ENCODE measurements at regions not wholly inside any gene's neighbourhood (a gene's known extent, or its start where the extent isn't known, plus 50 kb on each side); places are given as distances from the start of the nearest gene placed in this dataset.

DNA sequence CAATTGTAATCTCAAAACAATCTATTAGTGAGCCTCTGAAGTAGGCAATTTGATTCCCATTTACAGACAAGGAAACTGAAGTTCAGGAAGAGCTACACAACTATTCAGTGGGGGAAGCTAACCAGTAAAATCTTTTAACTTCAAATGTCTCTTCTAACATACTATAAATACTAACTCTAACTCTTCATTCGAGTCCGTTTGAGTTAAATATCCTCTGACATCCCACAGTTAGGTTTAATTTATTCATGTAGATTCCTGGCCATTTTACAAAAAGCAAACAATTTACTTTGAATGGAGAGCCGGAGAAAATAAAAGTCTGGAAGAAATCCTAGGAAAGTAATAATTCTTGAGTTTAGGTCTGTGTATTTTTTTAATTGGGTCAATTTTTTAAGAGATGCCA lies 64.7 kb downstream of the HYCC1 start:
- Histone ChIP-seq H3K36me3 (peaks cover 0 to 10% of the 10 kb centered on the region in 2 donors), H3K9me3 (no peaks in the 10 kb centered on the region), H3K27me3 (no peaks in the 10 kb centered on the region), H3K27ac (no peak overlapping the region), H3K4me1 (no peaks in the 10 kb centered on the region), H3K4me3 (no peak overlapping the region)
- no peak for ATAC-seq
- 36 to 43% methylated on average over 3 of the region's 3 CpGs for WGBS, 2 donors (ENCODE audit: low coverage in 1 of 2)
- no peak for TF ChIP-seq EP300 (IDR thresholded peaks at IDR 0.05)
- no peak for TF ChIP-seq POLR2A (IDR thresholded peaks at IDR 0.05)
- TF ChIP-seq, protein P1, sequence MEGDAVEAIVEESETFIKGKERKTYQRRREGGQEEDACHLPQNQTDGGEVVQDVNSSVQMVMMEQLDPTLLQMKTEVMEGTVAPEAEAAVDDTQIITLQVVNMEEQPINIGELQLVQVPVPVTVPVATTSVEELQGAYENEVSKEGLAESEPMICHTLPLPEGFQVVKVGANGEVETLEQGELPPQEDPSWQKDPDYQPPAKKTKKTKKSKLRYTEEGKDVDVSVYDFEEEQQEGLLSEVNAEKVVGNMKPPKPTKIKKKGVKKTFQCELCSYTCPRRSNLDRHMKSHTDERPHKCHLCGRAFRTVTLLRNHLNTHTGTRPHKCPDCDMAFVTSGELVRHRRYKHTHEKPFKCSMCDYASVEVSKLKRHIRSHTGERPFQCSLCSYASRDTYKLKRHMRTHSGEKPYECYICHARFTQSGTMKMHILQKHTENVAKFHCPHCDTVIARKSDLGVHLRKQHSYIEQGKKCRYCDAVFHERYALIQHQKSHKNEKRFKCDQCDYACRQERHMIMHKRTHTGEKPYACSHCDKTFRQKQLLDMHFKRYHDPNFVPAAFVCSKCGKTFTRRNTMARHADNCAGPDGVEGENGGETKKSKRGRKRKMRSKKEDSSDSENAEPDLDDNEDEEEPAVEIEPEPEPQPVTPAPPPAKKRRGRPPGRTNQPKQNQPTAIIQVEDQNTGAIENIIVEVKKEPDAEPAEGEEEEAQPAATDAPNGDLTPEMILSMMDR (IDR thresholded peaks at IDR 0.05) = no peak
- TF ChIP-seq POLR2AphosphoS5 (IDR thresholded peaks at IDR 0.05) = no peak

DNA sequence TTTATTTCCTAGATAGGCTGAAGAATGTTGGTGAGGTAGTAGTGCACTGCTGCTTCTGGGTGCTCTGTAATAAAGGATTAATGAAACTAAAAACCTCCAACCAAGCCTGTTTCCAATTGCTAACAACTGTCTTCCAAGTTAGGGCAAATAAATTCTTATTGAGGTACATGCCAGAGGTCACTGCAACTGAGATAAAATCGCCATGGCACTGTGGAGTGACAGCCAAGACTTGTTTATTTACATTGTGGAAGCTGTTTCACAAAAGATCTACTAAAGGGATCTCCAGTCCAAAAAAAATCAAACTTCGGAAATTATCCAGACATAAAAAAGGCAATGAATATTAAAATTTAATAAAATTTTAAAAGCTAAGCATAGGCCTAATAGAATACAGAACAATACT lies 65.2 kb downstream of the HYCC1 start:
- TF ChIP-seq POLR2AphosphoS5 (IDR thresholded peaks at IDR 0.05) (no peak), POLR2A (IDR thresholded peaks at IDR 0.05) (no peak), EP300 (IDR thresholded peaks at IDR 0.05) (no peak)
- TF ChIP-seq, protein P1 (IDR thresholded peaks at IDR 0.05) = no peak
- no peak overlapping the region for H3K27ac ChIP-seq
- H3K4me1 ChIP-seq = peaks cover 0 to 4% (median 0%) of the 10 kb centered on the region in 3 donors
- H3K4me3 ChIP-seq = no peak overlapping the region
- H3K36me3 ChIP-seq = peaks cover 0 to 10% of the 10 kb centered on the region in 2 donors
- no peak for ATAC-seq
- H3K9me3 ChIP-seq = no peaks in the 10 kb centered on the region
- WGBS, 2 donors (ENCODE audit: low coverage in 1 of 2) = 49 to 54% methylated on average over 2 of the region's 2 CpGs
- no peaks in the 10 kb centered on the region for H3K27me3 ChIP-seq

DNA sequence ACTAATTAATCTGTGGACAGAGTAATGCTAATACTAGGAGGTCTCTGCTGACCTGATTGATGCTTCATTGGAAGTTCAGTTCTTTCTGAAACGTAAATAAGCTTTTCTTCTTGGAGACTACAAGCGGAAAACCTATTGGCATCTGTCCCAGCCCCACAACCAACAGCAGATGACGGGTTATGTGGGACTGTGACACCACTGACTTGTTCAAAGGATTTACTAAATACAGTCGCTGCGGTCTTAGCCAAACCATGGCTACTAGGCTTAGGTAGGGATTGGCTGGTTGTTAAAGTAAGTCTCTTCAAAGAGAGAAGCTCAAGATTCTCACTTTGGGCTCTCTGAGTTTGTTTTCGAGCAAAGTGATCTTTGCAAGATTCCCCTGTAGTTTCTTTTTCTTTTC lies 68.3 kb downstream of the HYCC1 start:
- Histone ChIP-seq H3K9me3 (no peaks in the 10 kb centered on the region), H3K4me1 (peaks cover 0 to 9% (median 0%) of the 10 kb centered on the region in 3 donors), H3K27me3 (no peaks in the 10 kb centered on the region), H3K36me3 (peaks cover 0 to 15% of the 10 kb centered on the region in 2 donors), H3K27ac (no peak overlapping the region), H3K4me3 (no peak overlapping the region)
- no peak for ATAC-seq
- 73 to 78% methylated on average over 6 of the region's 6 CpGs for WGBS, 2 donors (ENCODE audit: low coverage in 1 of 2)
- TF ChIP-seq, protein P1 (IDR thresholded peaks at IDR 0.05) = no peak
- TF ChIP-seq POLR2A (IDR thresholded peaks at IDR 0.05) (no peak), EP300 (IDR thresholded peaks at IDR 0.05) (no peak), POLR2AphosphoS5 (IDR thresholded peaks at IDR 0.05) (no peak)

DNA sequence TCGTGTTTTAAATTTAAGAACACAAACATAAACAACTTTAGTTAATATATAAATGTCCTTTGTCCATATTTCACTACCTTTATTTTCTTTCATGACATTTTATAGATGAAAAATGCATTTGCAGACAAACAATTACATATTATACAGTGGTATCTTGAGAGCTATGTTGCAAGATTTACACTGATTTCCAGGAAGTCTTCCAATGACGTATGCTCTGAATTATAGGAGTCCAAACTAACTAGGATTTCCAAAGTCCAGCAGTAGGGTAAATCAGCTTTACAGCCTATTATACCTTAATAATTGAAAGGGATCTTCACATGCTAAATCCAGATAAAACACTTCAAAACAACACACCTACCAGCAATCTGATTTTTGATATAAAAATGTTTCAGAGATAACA lies 69.4 kb downstream of the HYCC1 start:
- peaks cover 0 to 19% of the 10 kb centered on the region in 2 donors for H3K36me3 ChIP-seq

DNA sequence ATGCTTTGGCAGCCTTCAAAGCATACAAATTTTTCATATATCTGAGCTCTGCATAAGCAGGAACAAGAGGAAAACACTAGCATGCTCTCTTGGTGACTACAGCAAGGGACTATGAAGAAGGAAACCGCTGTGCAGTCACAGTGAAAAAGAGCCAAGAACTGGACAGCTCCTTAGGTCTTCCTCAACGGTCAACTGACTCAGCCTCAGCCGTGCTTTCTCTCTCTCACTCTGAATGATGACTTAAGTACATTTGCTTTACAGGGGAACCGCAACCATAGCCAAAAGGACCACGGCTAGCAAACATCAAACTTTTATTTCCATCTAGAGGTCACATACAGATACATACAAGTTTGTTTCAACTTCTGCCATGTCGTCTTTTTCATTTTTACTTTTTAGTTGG lies 69.9 kb downstream of the HYCC1 start:
- peaks cover 0 to 9% (median 0%) of the 10 kb centered on the region in 3 donors for H3K4me1 ChIP-seq
- TF ChIP-seq EP300 (IDR thresholded peaks at IDR 0.05) (no peak), POLR2A (IDR thresholded peaks at IDR 0.05) (no peak), POLR2AphosphoS5 (IDR thresholded peaks at IDR 0.05) (no peak)
- TF ChIP-seq, protein P1 (IDR thresholded peaks at IDR 0.05) = no peak
- no peaks in the 10 kb centered on the region for H3K27me3 ChIP-seq
- no peaks in the 10 kb centered on the region for H3K9me3 ChIP-seq
- ATAC-seq = peak; percentile 28
- no peak overlapping the region for H3K27ac ChIP-seq
- no peak overlapping the region for H3K4me3 ChIP-seq
- peaks cover 0 to 19% of the 10 kb centered on the region in 2 donors for H3K36me3 ChIP-seq
- 31 to 36% methylated on average over 5 to 6 of the region's 6 CpGs for WGBS, 2 donors (ENCODE audit: low coverage in 1 of 2)

More for the DNA sequence above, 69.4 kb downstream of the HYCC1 start:
- H3K27me3 ChIP-seq = no peaks in the 10 kb centered on the region
- H3K27ac ChIP-seq = no peak overlapping the region
- peaks cover 0 to 9% (median 0%) of the 10 kb centered on the region in 3 donors for H3K4me1 ChIP-seq
- H3K4me3 ChIP-seq = no peak overlapping the region
- no peaks in the 10 kb centered on the region for H3K9me3 ChIP-seq
- 40 to 56% methylated on average over 2 of the region's 2 CpGs for WGBS, 2 donors (ENCODE audit: low coverage in 1 of 2)
- TF ChIP-seq POLR2AphosphoS5 (IDR thresholded peaks at IDR 0.05) (no peak), EP300 (IDR thresholded peaks at IDR 0.05) (no peak), POLR2A (IDR thresholded peaks at IDR 0.05) (no peak)
- TF ChIP-seq, protein P1 (IDR thresholded peaks at IDR 0.05) = no peak
- no peak for ATAC-seq
